CD8-positive, alpha-beta memory T cell (primary cell): ENCODE measurements at regions not wholly inside any gene's neighbourhood (a gene's known extent, or its start where the extent isn't known, plus 50 kb on each side); places are given as distances from the start of the nearest gene placed in this dataset.

Experiments used
- CTCF ChIA-PET: fragments of 350-600 bp; sonication (Branson Sonifier 250); formaldehyde crosslinking; loops from one replicate; lab custom pipeline; 2021; ENCODE audit warnings: antibody characterized with exemption; lab: Charles Lee
- POLR2A ChIA-PET: fragments of 350-600 bp; sonication (Branson Sonifier 250); formaldehyde crosslinking; loops from one replicate; lab custom pipeline; 2021; ENCODE audit warnings: antibody characterized with exemption; lab: Charles Lee
- DNase-seq, 5 donors: peaks; one replicate each; pipeline versions ENCODE4 v3.0.0 to v3.0.0-alpha.2; 2020 to 2022; ENCODE audit warnings: mixed read lengths in 1 of 5
- H3K27ac ChIP-seq: one replicate; pipeline ENCODE4 v1.7.0; 2013; ENCODE audit warnings: low read depth, mild to moderate bottlenecking, low read length, moderate library complexity
- H3K27me3 ChIP-seq: 2 replicates; pipeline ENCODE4 v1.7.0; 2013; ENCODE audit warnings: low read length, mild to moderate bottlenecking; ENCODE audit not compliant: insufficient read depth, poor library complexity, severe bottlenecking
- H3K36me3 ChIP-seq: 2 replicates; pipeline ENCODE4 v1.7.0; 2013; ENCODE audit warnings: mild to moderate bottlenecking, low read length, moderate library complexity; ENCODE audit not compliant: insufficient read depth
- H3K4me1 ChIP-seq: 2 replicates; pipeline ENCODE4 v1.7.0; 2013; ENCODE audit warnings: mild to moderate bottlenecking, low read length, moderate library complexity; ENCODE audit not compliant: insufficient read depth
- H3K4me3 ChIP-seq: 2 replicates; pipeline ENCODE4 v1.7.0; 2013; ENCODE audit warnings: mild to moderate bottlenecking, low read length
- H3K9me3 ChIP-seq: 2 replicates; pipeline ENCODE4 v1.7.0; 2013; ENCODE audit warnings: mild to moderate bottlenecking, low read length
- H3K27ac Mint-ChIP-seq, 8 donors: one replicate each; pipeline ENCODE4 v1.8.0; 2020 to 2021; ENCODE audit warnings: mixed read lengths in 8 of 8, mild to moderate bottlenecking in 6 of 8, inconsistent platforms in 3 of 8, moderate library complexity in 3 of 8
- H3K27me3 Mint-ChIP-seq, 2 donors: one replicate each; pipeline ENCODE4 v1.8.0; 2020 to 2021; ENCODE audit warnings: mixed read lengths in 2 of 2, mild to moderate bottlenecking in 1 of 2, moderate library complexity in 1 of 2
- H3K36me3 Mint-ChIP-seq, 3 donors: one replicate each; pipeline ENCODE4 v1.8.0; 2020 to 2021; ENCODE audit warnings: mixed read lengths in 3 of 3, inconsistent platforms in 1 of 3, mild to moderate bottlenecking in 1 of 3
- H3K4me1 Mint-ChIP-seq, 3 donors: one replicate each; pipeline ENCODE4 v1.8.0; 2020 to 2021; ENCODE audit warnings: mixed read lengths in 3 of 3, inconsistent platforms in 1 of 3, mild to moderate bottlenecking in 1 of 3
- H3K4me3 Mint-ChIP-seq, 7 donors: one replicate each; pipeline ENCODE4 v1.8.0; 2020 to 2021; ENCODE audit warnings: mixed read lengths in 7 of 7, mild to moderate bottlenecking in 6 of 7, moderate library complexity in 4 of 7, inconsistent platforms in 2 of 7
- H3K9me3 Mint-ChIP-seq, 5 donors: one replicate each; pipeline ENCODE4 v1.8.0; 2020 to 2022; ENCODE audit warnings: mixed read lengths in 5 of 5, mild to moderate bottlenecking in 3 of 5, moderate library complexity in 2 of 5, inconsistent platforms in 1 of 5

- Histone ChIP-seq H3K27me3 (no peaks in the 10 kb centered on the region), H3K9me3 (peaks cover 4% of the 10 kb centered on the region), H3K27ac (no peak overlapping the region), H3K4me3 (no peak overlapping the region), H3K36me3 (no peaks in the 10 kb centered on the region), H3K4me1 (no peaks in the 10 kb centered on the region)
- ChIA-PET POLR2A (no interaction called here), CTCF (no interaction called here)
- Mint-ChIP-seq H3K9me3 (peaks cover 3 to 11% (median 5%) of the 10 kb centered on the region in 5 donors), H3K4me3 (no peak overlapping the region), H3K36me3 (peaks cover 0 to 15% (median 3%) of the 10 kb centered on the region in 3 donors), H3K27me3 (peaks cover 0 to 4% of the 10 kb centered on the region in 2 donors), H3K4me1 (no peaks in the 10 kb centered on the region), H3K27ac (no peak overlapping the region)
- no peak for DNase-seq
These were observed 86.5 kb downstream of the STRADB start for GRCh38 chr2:201538025-201538424.

- Mint-ChIP-seq H3K4me3 (no peak overlapping the region), H3K27me3 (peaks cover 0 to 3% of the 10 kb centered on the region in 2 donors), H3K4me1 (peaks cover 0 to 2% (median 0%) of the 10 kb centered on the region in 3 donors), H3K9me3 (peaks cover 3 to 16% (median 8%) of the 10 kb centered on the region in 5 donors), H3K27ac (no peak overlapping the region), H3K36me3 (peaks cover 0 to 18% (median 3%) of the 10 kb centered on the region in 3 donors)
- no peak for DNase-seq
- Histone ChIP-seq H3K27ac (no peak overlapping the region), H3K36me3 (no peaks in the 10 kb centered on the region), H3K9me3 (peaks cover 7% of the 10 kb centered on the region), H3K4me3 (no peak overlapping the region), H3K27me3 (no peaks in the 10 kb centered on the region), H3K4me1 (no peaks in the 10 kb centered on the region)
- POLR2A ChIA-PET = no interaction called here
- CTCF ChIA-PET = no interaction called here
These were observed 85.2 kb downstream of the STRADB start for GRCh38 chr2:201536754-201537153.

GRCh38 chr2:201536046-201536445 is 84.5 kb downstream of the STRADB start:
- POLR2A ChIA-PET = no interaction called here
- Histone ChIP-seq H3K4me1 (no peaks in the 10 kb centered on the region), H3K27ac (no peak overlapping the region), H3K9me3 (peaks cover 7% of the 10 kb centered on the region), H3K27me3 (no peaks in the 10 kb centered on the region), H3K36me3 (no peaks in the 10 kb centered on the region), H3K4me3 (no peak overlapping the region)
- H3K4me3 Mint-ChIP-seq = no peak overlapping the region
- H3K36me3 Mint-ChIP-seq = peaks cover 0 to 18% (median 3%) of the 10 kb centered on the region in 3 donors
- no peak overlapping the region for H3K27ac Mint-ChIP-seq
- CTCF ChIA-PET = no interaction called here
- DNase-seq = no peak
- H3K27me3 Mint-ChIP-seq = peaks cover 0 to 2% of the 10 kb centered on the region in 2 donors
- peaks cover 0 to 2% (median 0%) of the 10 kb centered on the region in 3 donors for H3K4me1 Mint-ChIP-seq
- H3K9me3 Mint-ChIP-seq = peaks cover 3 to 16% (median 8%) of the 10 kb centered on the region in 5 donors

GRCh38 chr2:201532686-201533304 is 81.3 kb downstream of the STRADB start:
- H3K4me1 Mint-ChIP-seq = peaks cover 0 to 2% (median 0%) of the 10 kb centered on the region in 3 donors
- ChIA-PET POLR2A (no interaction called here), CTCF (no interaction called here)
- no peak overlapping the region for H3K27ac Mint-ChIP-seq
- H3K27me3 Mint-ChIP-seq = no peaks in the 10 kb centered on the region
- no peak overlapping the region for H3K4me3 ChIP-seq
- peaks cover 9 to 31% (median 21%) of the 10 kb centered on the region in 5 donors for H3K9me3 Mint-ChIP-seq
- no peak overlapping the region for H3K27ac ChIP-seq
- no peaks in the 10 kb centered on the region for H3K27me3 ChIP-seq
- peaks cover 7% of the 10 kb centered on the region for H3K9me3 ChIP-seq
- no peaks in the 10 kb centered on the region for H3K4me1 ChIP-seq
- no peak overlapping the region for H3K4me3 Mint-ChIP-seq
- H3K36me3 Mint-ChIP-seq = peaks cover 0 to 25% (median 4%) of the 10 kb centered on the region in 3 donors
- H3K36me3 ChIP-seq = no peaks in the 10 kb centered on the region
- no peak for DNase-seq
